HG03378 (cell line): ENCODE measurements at regions not wholly inside any gene's neighbourhood (a gene's known extent, or its start where the extent isn't known, plus 50 kb on each side); places are given as distances from the start of the nearest gene placed in this dataset.

Source experiments
- ATAC-seq: cut with Tn5 transposase; IDR thresholded peaks from one replicate; pipeline ENCODE4 v1.9.1; 2021; ENCODE audit warnings: mild to moderate bottlenecking, moderate library complexity; ENCODE audit not compliant: unreplicated experiment

DNA sequence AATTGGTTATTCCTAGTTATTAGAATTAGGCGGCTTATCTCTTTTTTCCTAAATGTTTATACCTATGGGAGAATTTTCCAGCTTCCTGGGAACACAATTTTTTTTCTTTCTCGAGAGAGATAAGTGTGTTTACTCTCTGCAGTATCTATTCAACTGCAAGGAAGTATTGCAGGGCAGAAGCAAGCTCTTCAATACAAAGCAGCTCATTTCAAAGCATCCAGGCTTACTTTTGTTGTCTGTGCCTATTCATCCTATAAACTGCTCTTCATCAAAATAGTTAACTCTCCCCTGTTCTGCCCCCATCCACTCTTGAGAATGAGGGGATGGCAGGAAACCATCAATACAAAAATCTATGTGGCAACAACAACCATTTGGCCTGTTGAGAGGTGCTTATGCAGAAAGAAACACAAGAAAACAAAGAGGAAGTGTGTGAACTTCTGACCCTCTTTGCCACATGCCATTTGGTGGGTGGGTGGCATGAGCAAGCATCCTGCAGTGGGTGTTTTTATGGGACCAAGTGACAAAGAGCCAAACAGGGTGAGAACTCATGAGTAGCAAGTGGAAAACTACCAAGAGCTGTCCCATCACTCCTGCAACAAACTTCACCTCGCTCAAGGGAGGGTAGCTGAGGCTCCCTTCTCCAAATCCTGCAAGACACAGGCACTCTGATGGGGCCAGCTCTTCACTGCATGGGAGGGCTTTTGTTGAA is 50.6 kb upstream of the MRPS6 start:
- ATAC-seq, result no peak

DNA sequence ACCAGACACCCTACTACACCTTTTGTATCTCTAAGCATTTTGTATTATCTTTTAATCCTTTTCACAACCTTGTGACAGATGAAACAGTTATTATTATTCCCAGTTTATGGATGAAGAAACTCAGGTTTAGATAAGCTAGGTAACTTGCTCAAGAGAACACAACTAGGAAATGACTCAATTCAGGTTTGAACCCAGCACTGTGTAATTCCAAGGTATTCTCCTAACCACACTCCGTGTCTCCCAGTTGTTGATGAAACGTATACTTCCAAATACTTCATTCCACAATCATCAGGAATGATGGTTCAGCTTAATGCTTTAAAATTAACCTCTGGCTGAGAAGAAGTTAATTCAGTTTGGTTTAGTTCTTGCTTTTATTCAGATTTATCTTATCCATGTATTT is 51.7 kb upstream of the MRPS6 start:
- no peak for ATAC-seq

DNA sequence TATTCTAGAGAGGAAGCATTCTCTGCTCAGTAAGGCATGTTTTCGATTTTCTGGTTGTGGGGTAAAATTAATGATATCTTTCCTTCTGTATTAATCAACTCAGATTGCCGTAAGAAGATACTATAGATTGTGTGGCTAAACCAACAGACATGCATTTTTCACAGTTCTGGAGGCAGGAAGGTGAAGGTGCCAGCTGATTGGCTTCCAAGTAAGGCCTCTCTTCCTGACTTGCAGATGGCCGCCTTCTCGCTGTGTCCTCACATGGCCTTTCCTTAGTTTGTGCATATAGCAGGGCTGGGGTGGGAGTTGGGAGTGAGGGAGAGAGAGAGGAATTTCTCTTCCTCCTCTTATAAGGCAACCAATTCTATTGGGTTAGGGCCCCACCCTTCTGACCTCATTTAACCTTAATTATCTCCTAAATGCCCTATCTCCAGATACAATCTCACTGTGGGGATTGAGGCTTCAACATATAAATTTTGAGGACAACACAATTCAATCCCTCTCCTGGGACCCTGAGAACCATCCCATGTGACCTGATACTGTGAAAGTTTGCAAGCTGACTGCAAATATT is 52.3 kb upstream of the MRPS6 start:
- ATAC-seq, result no peak

GRCh38 chr21:34020005-34020847 is 53.2 kb upstream of the MRPS6 start:
- ATAC-seq, result peak; percentile 33

DNA sequence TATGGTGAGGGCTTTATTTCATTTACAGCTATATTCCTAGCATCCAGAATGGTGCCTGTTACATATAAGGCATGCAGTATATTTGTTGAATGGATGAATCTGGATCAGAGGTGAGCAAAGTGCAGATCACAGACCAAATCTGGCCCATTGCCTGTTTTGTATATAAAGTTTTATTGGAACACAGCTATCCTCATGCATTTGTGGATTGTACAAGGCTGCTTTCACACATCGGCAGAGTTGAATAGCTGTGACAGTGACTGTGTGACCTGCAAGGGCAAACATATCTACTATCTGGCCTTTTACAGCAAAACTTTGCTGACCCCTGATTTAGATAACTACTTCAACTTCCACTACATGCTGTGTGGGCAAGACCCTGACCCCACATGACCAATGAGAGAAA is 54.0 kb upstream of the MRPS6 start:
- ATAC-seq, result no peak

GRCh38 chr21:34018910-34019309 is 54.5 kb upstream of the MRPS6 start:
- no peak for ATAC-seq

- ATAC-seq, result no peak
Observed at GRCh38 chr21:34018185-34018584, 55.2 kb upstream of the MRPS6 start.

GRCh38 chr21:34017039-34017961 is 56.1 kb upstream of the MRPS6 start:
- ATAC-seq, result peak; percentile 42

DNA sequence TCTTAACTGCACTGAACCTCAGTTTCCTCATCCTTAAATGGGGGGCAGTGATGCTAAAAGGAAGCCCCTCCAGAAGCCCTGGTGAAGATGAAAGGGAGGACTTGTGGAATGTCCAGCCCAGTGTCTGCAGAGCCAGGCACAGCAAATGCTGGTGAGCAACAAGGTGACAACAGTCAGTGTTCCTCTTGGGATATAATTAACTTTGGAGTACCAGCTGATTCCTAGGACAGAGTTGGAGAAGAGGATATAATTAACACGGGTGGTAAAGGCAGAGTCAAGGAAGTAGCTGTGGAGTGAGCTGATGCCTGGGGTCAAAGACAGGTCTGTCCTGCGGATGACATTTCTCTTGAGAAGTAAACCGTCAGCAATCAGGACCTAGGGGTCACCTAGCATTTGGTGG is 60.7 kb upstream of the MRPS6 start:
- no peak for ATAC-seq

- no peak for ATAC-seq
Observed at GRCh38 chr21:34011660-34012059, 61.7 kb upstream of the MRPS6 start.

- ATAC-seq, result no peak
Observed at GRCh38 chr21:34009193-34009592, 64.2 kb upstream of the MRPS6 start.

- no peak for ATAC-seq
Observed at GRCh38 chr21:34008618-34009017, 64.8 kb upstream of the MRPS6 start.

- no peak for ATAC-seq
Observed at GRCh38 chr21:34006611-34007168, 66.7 kb upstream of the MRPS6 start.

DNA sequence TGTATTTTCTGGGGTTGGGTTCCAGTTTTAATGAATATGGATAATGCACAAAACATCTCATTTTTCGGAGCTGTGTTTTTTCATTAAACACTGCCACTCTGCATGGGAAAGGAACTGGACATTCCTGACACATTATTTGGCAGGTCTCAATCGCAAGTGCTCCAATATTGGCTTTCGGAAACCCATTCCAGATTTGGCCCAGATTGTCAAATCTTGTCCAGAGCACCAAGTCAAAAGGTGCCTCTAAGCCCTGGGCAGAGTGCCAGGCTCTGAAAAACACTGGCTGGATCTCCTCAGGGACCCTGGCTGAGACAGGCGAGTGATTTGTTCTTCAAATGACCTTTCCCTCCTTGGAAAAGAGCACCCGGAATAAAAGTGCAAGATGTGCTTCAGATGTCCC is 68.4 kb upstream of the MRPS6 start:
- no peak for ATAC-seq

GRCh38 chr21:34004013-34004938 is 69.1 kb upstream of the MRPS6 start:
- ATAC-seq, result no peak

- no peak for ATAC-seq
Observed at GRCh38 chr21:34003428-34003827, 70.0 kb upstream of the MRPS6 start.

DNA sequence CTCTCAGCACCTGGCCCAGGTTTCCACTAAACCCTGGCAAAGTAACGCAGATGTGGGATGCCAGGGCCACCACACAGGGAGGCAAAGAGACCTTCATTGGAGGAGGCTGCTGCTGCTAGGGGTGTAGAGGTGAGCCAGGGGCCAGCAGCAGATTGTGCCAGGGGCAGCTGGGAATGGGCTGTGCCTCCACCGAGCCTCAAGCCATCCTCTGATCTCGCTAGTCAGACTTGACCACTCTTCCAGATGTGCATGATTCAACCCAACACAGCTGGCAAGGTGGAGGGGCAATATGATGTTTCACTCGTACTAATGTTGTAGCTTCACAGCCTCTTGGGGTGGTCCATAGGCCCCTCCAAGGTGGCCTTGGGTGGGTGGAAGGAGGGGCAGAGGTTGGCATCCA is 73.0 kb upstream of the MRPS6 start:
- no peak for ATAC-seq

DNA sequence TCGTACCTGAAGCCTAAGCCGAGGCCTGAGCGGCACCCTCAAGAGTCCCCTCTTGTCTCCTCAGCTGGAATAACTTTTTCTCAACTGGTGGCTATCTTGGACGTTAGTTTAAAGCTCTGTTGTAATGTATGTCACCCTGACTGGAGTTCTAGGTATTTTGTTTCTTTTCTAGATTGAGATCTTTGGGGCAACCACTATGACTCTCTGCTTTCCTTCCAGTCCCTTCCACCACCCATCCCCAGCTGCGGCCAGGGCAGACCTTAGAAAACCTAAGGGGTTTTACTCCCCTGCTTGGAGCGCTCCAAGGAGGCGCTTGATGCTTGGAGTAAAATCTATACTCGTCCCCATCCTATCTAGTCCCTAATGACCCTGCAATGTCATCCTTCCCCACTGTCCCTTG is 74.6 kb upstream of the MRPS6 start:
- ATAC-seq, result no peak

DNA sequence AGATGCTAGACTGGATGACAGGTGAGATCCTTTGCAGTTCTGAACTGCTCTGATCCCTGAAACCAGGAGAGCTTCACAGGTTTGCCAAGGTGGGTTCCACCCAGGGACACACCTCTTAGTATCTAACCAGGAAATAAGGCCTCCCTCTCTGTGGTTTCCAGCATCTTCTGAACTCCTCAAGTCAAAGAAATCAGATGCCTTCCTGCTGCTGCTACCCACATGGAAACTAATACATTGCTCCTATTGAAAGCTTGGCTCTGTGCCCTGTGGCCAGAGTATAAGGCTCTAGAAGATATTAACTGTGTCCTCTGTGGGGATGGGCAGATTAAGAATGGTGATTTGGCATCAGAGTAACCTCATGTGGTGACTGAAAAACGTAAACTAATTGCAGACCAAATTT is 75.0 kb upstream of the MRPS6 start:
- ATAC-seq, result no peak

DNA sequence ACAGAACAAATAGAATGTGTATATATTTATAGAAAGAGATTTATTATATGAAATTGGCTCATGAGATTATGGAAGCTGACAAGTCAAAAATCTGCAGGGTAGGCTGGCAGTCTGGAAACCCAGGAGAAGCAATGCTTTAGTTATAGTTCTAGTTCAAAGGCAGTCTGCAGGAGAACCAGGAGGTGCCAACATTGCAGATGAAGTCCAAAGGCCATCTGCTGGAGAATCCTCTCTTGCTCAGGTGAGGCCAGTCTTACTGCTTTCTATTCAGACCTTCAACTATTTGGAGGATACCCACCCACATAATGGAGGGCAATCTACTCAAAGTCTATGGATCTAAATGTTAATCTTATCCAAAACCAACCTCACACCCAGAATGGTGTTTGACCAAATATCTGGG is 75.9 kb upstream of the MRPS6 start:
- ATAC-seq, result no peak
